Thyroid gland (tissue), 4 donors: ENCODE measurements at regions not wholly inside any gene's neighbourhood (a gene's known extent, or its start where the extent isn't known, plus 50 kb on each side); places are given as distances from the start of the nearest gene placed in this dataset.
A peak's percentile ranks its signal among the peaks of the same experiment; 100 is the strongest.

Source experiments
- DNase-seq, 2 donors: peaks; one replicate each; pipeline ENCODE4 v3.0.0-alpha.2; 2019
- H3K27ac ChIP-seq, 3 donors: fragments of 200-600 bp; sonication (generic); 1 replicate in 2 of 3; 2 replicates in 1 of 3; pipeline ENCODE4 v1.5.1; 2016 to 2019; ENCODE audit warnings: mild to moderate bottlenecking in 1 of 3, moderate library complexity in 1 of 3
- H3K27me3 ChIP-seq: fragments of 200-600 bp; sonication (generic); one replicate; pipeline ENCODE4 v1.5.1; 2019
- H3K36me3 ChIP-seq, 2 donors: fragments of 200-600 bp; sonication (generic); one replicate each; pipeline ENCODE4 v1.5.1; 2016 to 2019
- H3K4me1 ChIP-seq, 2 donors: fragments of 200-600 bp; sonication (generic); one replicate each; pipeline ENCODE4 v1.5.1; 2017 to 2019
- H3K4me3 ChIP-seq, 3 donors: fragments of 200-600 bp; sonication (generic); replicated peaks in 1 of 3; 1 replicate in 2 of 3; 2 replicates in 1 of 3; pipeline ENCODE4 v1.5.1; 2016; ENCODE audit warnings: mild to moderate bottlenecking in 1 of 3
- H3K9me3 ChIP-seq: fragments of 200-600 bp; sonication (generic); one replicate; pipeline ENCODE4 v1.5.1; 2017
- POLR2A ChIP-seq, 2 donors: fragments of 450-650 bp; IDR thresholded peaks; one replicate each; pipeline ENCODE4 v1.6.1; 2017; ENCODE audit warnings: antibody characterized with exemption in 2 of 2, mild to moderate bottlenecking in 2 of 2, moderate library complexity in 1 of 2
- WGBS, 2 donors: methylation state at CpG; one replicate each; pipeline ENCODE4 v1.1.5; 2017; 5-methylcytosine and 5-hydroxymethylcytosine counted together
- intact Hi-C: fragments of 100-400 bp; cut with DNase I; formaldehyde crosslinking; loops from one replicate; pipeline ENCODE4 v1.15.1; 2023
- TF ChIP-seq, protein P1 (sequence below), 6 experiments: fragments of 200-600 bp in 3 of 6; fragments of 450-650 bp in 3 of 6; sonication (generic) in 3 of 6; IDR thresholded peaks; one replicate each; pipeline ENCODE4 v1.5.1; 2016 to 2019; ENCODE audit warnings: antibody characterized with exemption in 6 of 6, mild to moderate bottlenecking in 2 of 6, inconsistent platforms in 1 of 6, moderate library complexity in 1 of 6

DNA sequence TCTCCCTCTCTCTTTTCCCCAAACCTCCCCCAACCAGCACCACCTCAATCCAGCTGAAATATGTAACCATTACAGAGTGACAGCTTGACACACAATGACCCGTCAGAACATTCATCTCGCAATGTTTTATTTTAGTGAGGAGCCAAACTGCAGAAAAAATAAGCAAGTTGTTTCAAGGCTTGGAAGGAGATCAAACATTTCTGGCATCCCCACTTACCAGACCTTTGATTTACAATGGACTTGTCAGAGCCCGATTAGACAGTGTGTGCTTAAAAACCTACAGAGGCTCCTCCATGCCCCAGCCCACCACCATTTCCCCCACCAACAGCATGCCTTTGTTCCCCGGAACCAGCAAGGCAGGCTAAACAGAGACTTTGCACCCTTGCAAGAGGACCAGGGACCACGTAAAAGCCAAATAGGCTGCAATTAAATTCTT lies 382.8 kb upstream of the ZNF507 start:
- WGBS, 2 donors, result 11 to 17% methylated on average over 5 of the region's 5 CpGs
- TF ChIP-seq POLR2A (IDR thresholded peaks at IDR 0.05), result peak in 1 of 2 donors; percentile 22
- TF ChIP-seq, protein P1, sequence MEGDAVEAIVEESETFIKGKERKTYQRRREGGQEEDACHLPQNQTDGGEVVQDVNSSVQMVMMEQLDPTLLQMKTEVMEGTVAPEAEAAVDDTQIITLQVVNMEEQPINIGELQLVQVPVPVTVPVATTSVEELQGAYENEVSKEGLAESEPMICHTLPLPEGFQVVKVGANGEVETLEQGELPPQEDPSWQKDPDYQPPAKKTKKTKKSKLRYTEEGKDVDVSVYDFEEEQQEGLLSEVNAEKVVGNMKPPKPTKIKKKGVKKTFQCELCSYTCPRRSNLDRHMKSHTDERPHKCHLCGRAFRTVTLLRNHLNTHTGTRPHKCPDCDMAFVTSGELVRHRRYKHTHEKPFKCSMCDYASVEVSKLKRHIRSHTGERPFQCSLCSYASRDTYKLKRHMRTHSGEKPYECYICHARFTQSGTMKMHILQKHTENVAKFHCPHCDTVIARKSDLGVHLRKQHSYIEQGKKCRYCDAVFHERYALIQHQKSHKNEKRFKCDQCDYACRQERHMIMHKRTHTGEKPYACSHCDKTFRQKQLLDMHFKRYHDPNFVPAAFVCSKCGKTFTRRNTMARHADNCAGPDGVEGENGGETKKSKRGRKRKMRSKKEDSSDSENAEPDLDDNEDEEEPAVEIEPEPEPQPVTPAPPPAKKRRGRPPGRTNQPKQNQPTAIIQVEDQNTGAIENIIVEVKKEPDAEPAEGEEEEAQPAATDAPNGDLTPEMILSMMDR (IDR thresholded peaks at IDR 0.05), result no peak
- DNase-seq, result peak in 1 of 2 donors; percentile 19
- peak overlapping the region; percentile 65 to 82 (median 80) for H3K27ac ChIP-seq
- peaks cover 32 to 36% of the 10 kb centered on the region in 2 donors for H3K4me1 ChIP-seq
- no peaks in the 10 kb centered on the region for H3K27me3 ChIP-seq
- intact Hi-C loops, result no loop called here
- no peaks in the 10 kb centered on the region for H3K36me3 ChIP-seq
- H3K9me3 ChIP-seq, result no peaks in the 10 kb centered on the region
- no peak overlapping the region for H3K4me3 ChIP-seq

DNA sequence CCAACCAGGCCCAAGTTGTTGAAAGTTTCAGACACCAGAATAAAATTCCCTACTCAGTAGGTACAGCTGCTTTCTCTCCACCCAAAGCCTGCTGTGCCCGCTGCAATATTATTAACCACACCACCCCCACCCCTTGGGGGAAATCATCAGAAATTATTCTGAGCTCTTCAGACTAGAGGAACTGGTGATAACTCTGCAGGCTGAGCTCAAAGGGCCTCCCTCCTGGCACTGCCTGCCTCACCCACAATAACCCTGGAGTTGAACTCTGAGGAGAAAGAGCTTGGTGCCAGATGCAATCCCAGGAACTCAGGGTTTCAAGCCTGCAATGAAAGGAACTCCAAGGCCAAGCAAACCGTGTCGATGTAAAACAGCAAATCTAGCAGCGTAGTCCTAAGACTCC lies 381.7 kb upstream of the ZNF507 start:
- no peaks in the 10 kb centered on the region for H3K36me3 ChIP-seq
- no peak for TF ChIP-seq POLR2A (IDR thresholded peaks at IDR 0.05)
- TF ChIP-seq, protein P1 (IDR thresholded peaks at IDR 0.05), result no peak
- H3K9me3 ChIP-seq, result no peaks in the 10 kb centered on the region
- H3K27ac ChIP-seq, result peak overlapping the region; percentile 33 to 82 (median 80)
- DNase-seq, result peak; percentile 58 to 69
- H3K4me1 ChIP-seq, result peaks cover 39 to 40% of the 10 kb centered on the region in 2 donors
- H3K27me3 ChIP-seq, result no peaks in the 10 kb centered on the region
- intact Hi-C loops, result no loop called here
- H3K4me3 ChIP-seq, result no peak overlapping the region
- WGBS, 2 donors, result 56 to 71% methylated on average over 4 of the region's 4 CpGs

DNA sequence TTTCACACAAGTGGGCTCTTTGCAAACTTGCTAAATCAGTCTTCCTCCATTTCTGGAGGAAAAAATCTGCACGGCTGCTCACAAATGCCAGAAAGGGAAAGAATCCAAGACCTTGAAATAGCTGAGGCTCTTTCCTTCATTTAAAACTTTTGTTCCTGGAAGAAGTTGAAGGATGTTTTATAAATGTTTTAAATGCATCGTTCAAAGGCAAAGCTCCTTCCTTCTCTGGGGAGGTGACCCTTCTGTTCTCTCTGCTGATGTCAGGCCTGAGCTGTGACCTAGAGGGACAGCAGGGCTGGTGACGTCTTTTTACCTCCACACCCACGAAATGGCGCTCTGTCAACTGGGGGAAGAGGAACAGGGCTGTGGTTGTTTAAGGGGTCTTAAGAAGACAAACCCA lies 376.4 kb upstream of the ZNF507 start:
- no peak for DNase-seq
- H3K27ac ChIP-seq, result peak overlapping the region in 2 of 3 donors; percentile 4 to 47
- no peaks in the 10 kb centered on the region for H3K36me3 ChIP-seq
- no peak overlapping the region for H3K4me3 ChIP-seq
- intact Hi-C loops, result no loop called here
- H3K9me3 ChIP-seq, result no peaks in the 10 kb centered on the region
- TF ChIP-seq, protein P1 (IDR thresholded peaks at IDR 0.05), result no peak
- no peak for TF ChIP-seq POLR2A (IDR thresholded peaks at IDR 0.05)
- 43 to 51% methylated on average over 5 of the region's 5 CpGs for WGBS, 2 donors
- peaks cover 25 to 33% of the 10 kb centered on the region in 2 donors for H3K4me1 ChIP-seq
- H3K27me3 ChIP-seq, result no peaks in the 10 kb centered on the region

DNA sequence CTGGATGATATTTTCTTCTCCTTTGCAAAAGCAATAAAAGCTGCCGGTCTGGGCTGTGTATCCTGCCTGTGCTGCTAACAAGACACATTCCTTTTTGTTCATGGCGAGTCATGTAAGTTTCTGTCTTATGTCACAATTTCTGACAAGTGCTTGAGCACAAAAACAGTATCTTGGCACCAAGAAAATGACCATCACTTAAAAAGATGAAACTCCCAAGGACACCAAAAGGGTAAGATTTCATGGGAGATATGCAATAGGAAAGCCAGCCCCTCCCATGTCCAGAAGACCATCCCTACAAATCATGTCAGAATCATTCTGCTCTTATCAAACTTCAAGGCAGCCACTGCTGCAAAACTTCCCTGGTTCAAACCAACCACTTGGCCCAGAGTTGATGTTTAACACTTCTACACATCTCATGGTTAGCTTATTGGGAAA lies 375.4 kb upstream of the ZNF507 start:
- Histone ChIP-seq H3K27ac (no peak overlapping the region), H3K27me3 (no peaks in the 10 kb centered on the region), H3K4me3 (no peak overlapping the region), H3K36me3 (no peaks in the 10 kb centered on the region), H3K9me3 (no peaks in the 10 kb centered on the region), H3K4me1 (peaks cover 32 to 40% of the 10 kb centered on the region in 2 donors)
- WGBS, 2 donors, result 72 to 79% methylated on average over 2 of the region's 2 CpGs
- DNase-seq, result no peak
- intact Hi-C loops, result no loop called here
- TF ChIP-seq POLR2A (IDR thresholded peaks at IDR 0.05), result no peak
- TF ChIP-seq, protein P1 (IDR thresholded peaks at IDR 0.05), result no peak

DNA sequence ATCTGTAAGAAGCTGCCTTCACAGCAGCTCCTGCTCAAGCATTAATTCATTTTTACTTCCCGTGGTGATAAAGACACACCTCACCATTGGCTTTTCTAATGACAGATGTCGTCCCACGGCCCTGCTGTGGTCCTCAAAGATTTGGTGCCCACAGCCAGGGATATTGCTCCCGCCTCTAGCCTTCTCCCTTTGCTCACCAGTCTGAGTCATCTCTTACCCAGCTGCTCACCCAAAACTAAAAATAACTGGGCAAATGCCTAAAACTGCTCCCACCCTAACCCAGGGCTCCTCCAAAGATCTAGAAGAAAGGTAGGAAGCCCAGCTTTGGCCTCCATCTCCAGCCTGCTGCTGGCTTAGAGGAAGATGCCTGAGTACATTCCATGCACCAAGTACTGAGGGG lies 371.1 kb upstream of the ZNF507 start:
- intact Hi-C loops, result no loop called here
- TF ChIP-seq POLR2A (IDR thresholded peaks at IDR 0.05), result no peak
- Histone ChIP-seq H3K27ac (peak overlapping the region; percentile 70 to 92 (median 80)), H3K4me3 (no peak overlapping the region), H3K4me1 (peaks cover 31 to 45% of the 10 kb centered on the region in 2 donors), H3K36me3 (no peaks in the 10 kb centered on the region), H3K27me3 (no peaks in the 10 kb centered on the region), H3K9me3 (no peaks in the 10 kb centered on the region)
- 89 to 91% methylated on average over 4 of the region's 4 CpGs for WGBS, 2 donors
- no peak for DNase-seq
